ENCODE measurements at regions not wholly inside any gene's neighbourhood (a gene's known extent, or its start where the extent isn't known, plus 50 kb on each side); places are given as distances from the start of the nearest gene placed in this dataset.

DNA sequence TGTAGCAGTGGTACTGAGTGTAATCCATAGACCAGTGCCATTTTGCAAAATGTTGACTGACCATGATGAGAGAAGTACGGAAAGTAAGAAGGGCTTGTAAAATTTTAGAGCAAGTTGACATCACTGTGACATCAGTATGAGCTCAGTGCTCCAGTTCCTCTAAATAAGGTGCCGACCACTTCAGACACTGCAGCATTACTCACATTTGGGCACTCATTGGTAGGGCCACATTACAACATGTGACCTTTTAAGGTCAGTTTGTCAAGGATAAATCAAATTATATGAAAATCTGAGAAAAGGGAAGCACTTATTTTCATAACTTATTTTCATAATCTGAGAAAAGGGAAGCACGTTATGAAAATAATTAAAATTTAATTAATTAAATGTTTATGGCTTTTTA is 128.0 kb upstream of the ERG start:
- no peak for TF ChIP-seq CTCF (IDR thresholded peaks at IDR 0.05)

DNA sequence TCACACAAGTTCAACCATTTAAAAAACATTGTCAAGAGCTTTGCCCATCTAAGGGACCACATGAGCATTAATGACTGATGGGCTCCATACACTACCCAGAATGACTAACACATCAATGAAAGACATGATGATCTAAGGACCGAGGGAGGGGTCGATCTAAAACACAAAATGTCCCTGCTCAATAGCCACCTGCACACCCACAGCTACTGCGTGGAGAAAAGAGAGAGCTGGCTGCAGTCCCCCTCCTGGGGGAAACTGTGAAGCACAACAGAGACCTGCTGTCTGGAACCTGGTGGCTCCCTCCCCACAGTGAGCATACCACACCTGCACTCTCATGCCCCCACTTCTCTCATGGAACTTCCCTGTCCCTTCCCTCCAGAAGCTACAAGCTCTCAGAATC is 130.1 kb upstream of the ERG start:
- TF ChIP-seq CTCF (IDR thresholded peaks at IDR 0.05): no peak

DNA sequence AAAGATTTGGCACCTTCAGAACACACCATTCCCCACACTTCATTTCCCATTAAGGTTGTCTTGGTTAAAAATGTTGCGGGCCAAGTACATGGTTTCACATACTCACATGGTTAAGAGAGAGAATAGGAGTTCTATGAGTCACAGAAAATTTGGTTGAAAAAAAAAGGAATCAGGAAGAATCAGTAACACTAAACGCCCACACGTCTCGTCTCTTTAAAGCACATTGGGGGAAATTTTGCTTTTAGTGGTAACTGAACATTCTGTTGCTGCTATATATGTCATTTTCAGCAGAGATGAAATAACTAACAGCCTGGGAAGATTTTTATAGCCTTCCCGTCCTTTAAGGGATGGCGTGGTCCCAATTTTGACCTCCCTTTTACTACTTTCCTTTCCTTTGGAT is 132.9 kb upstream of the ERG start:
- TF ChIP-seq CTCF (IDR thresholded peaks at IDR 0.05): no peak

DNA sequence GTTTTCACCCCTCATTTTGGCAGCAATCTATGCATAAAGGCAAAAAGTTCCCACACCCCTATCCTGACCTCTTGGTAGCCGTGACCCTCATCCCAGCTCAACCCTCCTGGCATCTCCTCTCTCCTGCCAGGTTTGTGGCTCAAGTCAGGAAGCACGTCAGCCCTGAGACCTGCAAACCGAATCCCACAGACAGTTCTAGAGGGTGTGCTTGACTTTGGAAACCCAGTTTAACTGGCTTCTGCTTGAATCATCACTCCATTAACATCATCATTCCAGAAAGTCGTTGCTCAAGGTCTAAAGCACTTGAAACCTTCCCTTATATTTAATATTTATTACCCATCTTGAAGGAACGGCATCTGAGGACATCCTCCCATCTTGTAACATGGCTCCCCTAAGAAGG is 133.4 kb upstream of the ERG start:
- no peak for TF ChIP-seq CTCF (IDR thresholded peaks at IDR 0.05)

DNA sequence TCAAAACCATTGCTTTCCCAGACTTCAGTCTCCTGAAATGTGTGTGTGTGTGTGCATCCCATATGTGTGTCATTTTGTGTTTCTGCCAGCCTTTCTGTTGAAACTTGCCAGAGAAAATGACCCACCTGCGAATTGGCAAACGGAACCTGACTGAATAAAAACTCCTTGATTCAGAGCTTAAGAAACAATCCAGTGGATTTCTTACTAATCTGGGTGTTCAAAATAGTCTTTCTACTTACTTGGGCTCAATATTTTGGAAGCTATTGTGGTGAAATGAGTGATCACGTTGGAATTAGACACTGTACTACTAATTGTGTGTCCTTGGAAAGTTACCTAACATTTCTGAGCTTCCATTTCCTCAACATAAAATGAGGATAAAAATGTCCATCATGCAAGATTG is 138.9 kb upstream of the ERG start:
- no peak for TF ChIP-seq CTCF (IDR thresholded peaks at IDR 0.05)

- TF ChIP-seq CTCF (IDR thresholded peaks at IDR 0.05): no peak
Observed at GRCh38 chr21:38639571-38640354, 141.5 kb upstream of the ERG start.

DNA sequence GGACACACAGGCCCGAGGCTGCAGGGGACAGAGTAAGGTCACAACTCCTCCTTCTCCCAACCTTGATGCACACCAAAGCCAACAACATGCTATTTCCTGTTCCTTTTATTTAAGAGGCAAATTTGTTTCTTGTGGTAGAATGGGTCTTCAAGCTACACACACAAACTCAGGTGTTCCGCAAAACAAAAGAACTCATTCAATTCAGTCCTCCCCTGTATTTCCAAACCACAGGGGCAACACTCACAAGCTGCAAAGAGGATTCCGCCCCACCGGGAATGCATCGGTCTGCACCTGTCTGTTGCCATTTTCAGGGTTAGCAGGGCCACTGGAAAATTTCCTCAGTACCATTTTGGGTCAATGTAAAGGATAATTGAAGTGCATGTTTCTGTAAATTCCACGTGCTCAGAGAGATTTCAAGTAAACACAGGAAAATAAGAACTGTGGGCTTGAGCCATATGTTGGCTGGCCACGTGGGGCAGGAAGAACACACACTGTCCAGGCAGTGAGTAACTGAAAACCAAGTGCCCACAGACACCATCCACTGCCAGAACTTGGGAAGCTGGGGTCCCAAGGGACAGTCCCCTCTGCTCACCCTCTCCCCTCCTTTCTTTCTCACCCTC is 145.2 kb upstream of the ERG start:
- TF ChIP-seq CTCF (IDR thresholded peaks at IDR 0.05): no peak

Measured in LNCAP (cell line).